T-helper 1 cell treated with Interleukin-12 subunit alpha and Interleukin-12 subunit beta and Interleukin-4 antibody, amounts not matched to agents 30 ng/mL and 1 ng/mL, for 36 hours (primary cell): ENCODE measurements at regions not wholly inside any gene's neighbourhood (a gene's known extent, or its start where the extent isn't known, plus 50 kb on each side); places are given as distances from the start of the nearest gene placed in this dataset.
"Not testable (repeated sequence)": the region's sequence is repeated elsewhere in the genome, so short reads cannot be mapped to it uniquely, and the experiment has no call there.

Experiments
- intact Hi-C: fragments of 100-400 bp; cut with micrococcal nuclease; formaldehyde crosslinking; loops from one replicate; pipeline ENCODE4 v1.15.1; 2024

- intact Hi-C loops, result no loop called here
Observed at GRCh38 chrY:7681426-7681825, 769.9 kb upstream of the AMELY start.

- intact Hi-C loops, result loop anchor here (10.0 kb wide), 1 partner anchor 60 kb away; no protein-coding TSS in a partner anchor
Observed at GRCh38 chrY:7674465-7674864, 762.9 kb upstream of the AMELY start.

- intact Hi-C loops, result loop anchor here (10.0 kb wide), 1 partner anchor 62 kb away; no protein-coding TSS in a partner anchor
Observed at GRCh38 chrY:7672796-7673195, 761.2 kb upstream of the AMELY start.

- intact Hi-C loops, result no loop called here
Observed at GRCh38 chrY:7663261-7663660, 751.7 kb upstream of the AMELY start.

GRCh38 chrY:7659047-7659446, 747.5 kb upstream of the AMELY start:
- intact Hi-C loops, result no loop called here

- intact Hi-C loops, result no loop called here
Observed at GRCh38 chrY:7656596-7656995, 745.0 kb upstream of the AMELY start.

GRCh38 chrY:7654985-7655384, 743.4 kb upstream of the AMELY start:
- intact Hi-C loops, result no loop called here

- intact Hi-C loops, result not testable (repeated sequence)
Observed at GRCh38 chrY:7649866-7650265, 738.3 kb upstream of the AMELY start.
